Esophagus squamous epithelium (tissue), 5 donors: ENCODE measurements at regions not wholly inside any gene's neighbourhood (a gene's known extent, or its start where the extent isn't known, plus 50 kb on each side); places are given as distances from the start of the nearest gene placed in this dataset.

Experiments
- DNase-seq: peaks from one replicate; lab custom pipeline; 2025; lab: John Stamatoyannopoulos, UW
- H3K27ac ChIP-seq, 4 donors: fragments of 200-600 bp; sonication (generic); one replicate each; pipeline ENCODE4 v1.5.1; 2016 to 2019; ENCODE audit warnings: mild to moderate bottlenecking in 1 of 4
- H3K27me3 ChIP-seq, 4 donors: fragments of 200-600 bp; sonication (generic); 1 replicate in 3 of 4; 2 replicates in 1 of 4; pipeline versions ENCODE4 v1.5.1 to v1.6.0; 2017 to 2021; ENCODE audit warnings: antibody characterized with exemption in 1 of 4
- H3K36me3 ChIP-seq, 3 donors: fragments of 200-600 bp; sonication (generic); one replicate each; pipeline ENCODE4 v1.5.1; 2016 to 2019
- H3K4me1 ChIP-seq, 3 donors: fragments of 200-600 bp; sonication (generic); one replicate each; pipeline ENCODE4 v1.5.1; 2017 to 2019
- H3K4me3 ChIP-seq, 4 donors: fragments of 200-600 bp; sonication (generic); 1 replicate in 3 of 4; 2 replicates in 1 of 4; pipeline ENCODE4 v1.5.1; 2016 to 2019; ENCODE audit warnings: mild to moderate bottlenecking in 2 of 4, moderate library complexity in 1 of 4
- H3K9me3 ChIP-seq, 3 donors: fragments of 200-600 bp; sonication (generic); one replicate each; pipeline ENCODE4 v1.5.1; 2016 to 2019
- CTCF ChIP-seq, 6 experiments: fragments of 450-650 bp in 4 of 6; fragments of 200-600 bp in 2 of 6; sonication (generic) in 2 of 6; IDR thresholded peaks; one replicate each; pipeline ENCODE4 v1.5.1; 2016 to 2019; ENCODE audit warnings: antibody characterized with exemption in 6 of 6, mild to moderate bottlenecking in 4 of 6, moderate library complexity in 4 of 6
- POLR2A ChIP-seq, 4 donors: fragments of 450-650 bp; IDR thresholded peaks; one replicate each; pipeline ENCODE4 v1.6.1; 2017; ENCODE audit warnings: antibody characterized with exemption in 4 of 4, mild to moderate bottlenecking in 4 of 4, moderate library complexity in 3 of 4
- WGBS, 2 donors: methylation state at CpG; one replicate each; pipeline ENCODE4 v1.1.5; 2018; 5-methylcytosine and 5-hydroxymethylcytosine counted together
- intact Hi-C: fragments of 100-400 bp; cut with DNase I; formaldehyde crosslinking; loops from one replicate; pipeline ENCODE4 v1.15.0; 2022
- donor health status: DM: yes; HTN: yes; CAD: no.

GRCh38 chr1:177558372-177558771, 387.6 kb downstream of the BRINP2 start:
- no peak overlapping the region for H3K4me3 ChIP-seq
- H3K9me3 ChIP-seq = peaks cover 0 to 6% (median 3%) of the 10 kb centered on the region in 3 donors
- intact Hi-C loops = no loop called here
- H3K27me3 ChIP-seq = no peaks in the 10 kb centered on the region
- no peak for DNase-seq
- no peaks in the 10 kb centered on the region for H3K36me3 ChIP-seq
- H3K4me1 ChIP-seq = no peaks in the 10 kb centered on the region
- no peak overlapping the region for H3K27ac ChIP-seq
- TF ChIP-seq CTCF (IDR thresholded peaks at IDR 0.05) (no peak), POLR2A (IDR thresholded peaks at IDR 0.05) (no peak)
- WGBS, 2 donors = 84 to 88% methylated on average over 1 of the region's 1 CpG

GRCh38 chr1:177556163-177556562, 385.4 kb downstream of the BRINP2 start:
- intact Hi-C loops = no loop called here
- DNase-seq = no peak
- Histone ChIP-seq H3K9me3 (peaks cover 0 to 6% (median 3%) of the 10 kb centered on the region in 3 donors), H3K36me3 (no peaks in the 10 kb centered on the region), H3K27me3 (no peaks in the 10 kb centered on the region), H3K4me3 (no peak overlapping the region), H3K27ac (no peak overlapping the region), H3K4me1 (no peaks in the 10 kb centered on the region)
- TF ChIP-seq CTCF (IDR thresholded peaks at IDR 0.05) (no peak), POLR2A (IDR thresholded peaks at IDR 0.05) (no peak)
- 47 to 58% methylated on average over 1 of the region's 1 CpG for WGBS, 2 donors

- DNase-seq = no peak
- no peaks in the 10 kb centered on the region for H3K36me3 ChIP-seq
- H3K4me3 ChIP-seq = no peak overlapping the region
- intact Hi-C loops = no loop called here
- 62 to 78% methylated on average over 3 of the region's 3 CpGs for WGBS, 2 donors
- no peaks in the 10 kb centered on the region for H3K4me1 ChIP-seq
- no peak overlapping the region for H3K27ac ChIP-seq
- H3K27me3 ChIP-seq = no peaks in the 10 kb centered on the region
- TF ChIP-seq POLR2A (IDR thresholded peaks at IDR 0.05) (no peak), CTCF (IDR thresholded peaks at IDR 0.05) (no peak)
- no peaks in the 10 kb centered on the region for H3K9me3 ChIP-seq
Measured at GRCh38 chr1:177547200-177547599, 376.4 kb downstream of the BRINP2 start.

- DNase-seq = no peak
- H3K27me3 ChIP-seq = no peaks in the 10 kb centered on the region
- TF ChIP-seq CTCF (IDR thresholded peaks at IDR 0.05) = no peak
- no peak for TF ChIP-seq POLR2A (IDR thresholded peaks at IDR 0.05)
- no peaks in the 10 kb centered on the region for H3K9me3 ChIP-seq
- no peaks in the 10 kb centered on the region for H3K36me3 ChIP-seq
- intact Hi-C loops = no loop called here
- H3K27ac ChIP-seq = no peak overlapping the region
- no peaks in the 10 kb centered on the region for H3K4me1 ChIP-seq
- no peak overlapping the region for H3K4me3 ChIP-seq
Measured at GRCh38 chr1:177546346-177546745, 375.6 kb downstream of the BRINP2 start.

- no peak for DNase-seq
- intact Hi-C loops = no loop called here
- Histone ChIP-seq H3K4me1 (no peaks in the 10 kb centered on the region), H3K27ac (no peak overlapping the region), H3K27me3 (no peaks in the 10 kb centered on the region), H3K4me3 (no peak overlapping the region), H3K9me3 (no peaks in the 10 kb centered on the region), H3K36me3 (no peaks in the 10 kb centered on the region)
- WGBS, 2 donors = 82 to 87% methylated on average over 1 of the region's 1 CpG
- no peak for TF ChIP-seq CTCF (IDR thresholded peaks at IDR 0.05)
- no peak for TF ChIP-seq POLR2A (IDR thresholded peaks at IDR 0.05)
Measured at GRCh38 chr1:177526201-177526600, 355.4 kb downstream of the BRINP2 start.
